Right atrium auricular region (tissue), 2 donors: ENCODE measurements at regions not wholly inside any gene's neighbourhood (a gene's known extent, or its start where the extent isn't known, plus 50 kb on each side); places are given as distances from the start of the nearest gene placed in this dataset.

Source experiments
- DNase-seq: peaks from one replicate; pipeline ENCODE4 v3.0.0-alpha.2; 2019; ENCODE audit warnings: low spot score
- H3K27ac ChIP-seq, 2 donors: fragments of 200-600 bp; sonication (generic); 1 replicate in 1 of 2; 2 replicates in 1 of 2; pipeline ENCODE4 v1.5.1; 2016 to 2019
- H3K27me3 ChIP-seq, 2 donors: fragments of 200-600 bp; sonication (generic); one replicate each; pipeline versions ENCODE4 v1.5.1 to v1.6.0; 2017 to 2019
- H3K36me3 ChIP-seq: fragments of 200-600 bp; sonication (generic); one replicate; pipeline ENCODE4 v1.5.1; 2016
- H3K4me1 ChIP-seq, 2 donors: fragments of 200-600 bp; sonication (generic); one replicate each; pipeline versions ENCODE4 v1.5.1 to v1.6.0; 2017 to 2019
- H3K4me3 ChIP-seq, 2 donors: fragments of 200-600 bp; sonication (generic); 1 replicate in 1 of 2; 2 replicates in 1 of 2; pipeline ENCODE4 v1.5.1; 2017 to 2019; ENCODE audit warnings: mild to moderate bottlenecking in 1 of 2, moderate library complexity in 1 of 2
- H3K9me3 ChIP-seq, 2 donors: fragments of 200-600 bp; sonication (generic); one replicate each; pipeline ENCODE4 v1.5.1; 2019
- TF ChIP-seq, protein P1 (sequence below), 2 donors: fragments of 200-600 bp; sonication (generic); IDR thresholded peaks; one replicate each; pipeline ENCODE4 v1.5.1; 2019; ENCODE audit warnings: antibody characterized with exemption in 2 of 2

DNA sequence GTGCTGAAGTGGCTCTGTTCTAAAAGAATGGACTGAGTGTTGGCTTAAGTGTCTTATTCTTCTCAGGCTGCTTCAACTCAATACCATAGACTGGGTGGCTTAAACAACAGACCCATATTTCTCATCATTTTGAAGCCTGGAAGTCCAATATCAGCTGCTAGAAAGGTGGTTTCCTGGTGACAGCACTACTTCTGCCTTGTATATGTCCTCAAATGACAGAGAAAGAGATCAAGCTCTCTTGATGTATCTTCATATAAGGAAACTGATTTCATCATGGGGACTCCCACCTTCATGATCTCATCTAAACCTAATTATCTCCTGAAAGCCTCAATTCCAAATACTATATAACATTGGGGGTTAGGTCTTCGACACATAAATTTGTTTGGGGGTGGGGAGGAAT is 449.7 kb upstream of the DSEL start:
- Histone ChIP-seq H3K4me3 (no peak overlapping the region), H3K27me3 (no peaks in the 10 kb centered on the region), H3K27ac (no peak overlapping the region), H3K9me3 (no peaks in the 10 kb centered on the region), H3K36me3 (no peaks in the 10 kb centered on the region), H3K4me1 (no peaks in the 10 kb centered on the region)
- TF ChIP-seq, protein P1, sequence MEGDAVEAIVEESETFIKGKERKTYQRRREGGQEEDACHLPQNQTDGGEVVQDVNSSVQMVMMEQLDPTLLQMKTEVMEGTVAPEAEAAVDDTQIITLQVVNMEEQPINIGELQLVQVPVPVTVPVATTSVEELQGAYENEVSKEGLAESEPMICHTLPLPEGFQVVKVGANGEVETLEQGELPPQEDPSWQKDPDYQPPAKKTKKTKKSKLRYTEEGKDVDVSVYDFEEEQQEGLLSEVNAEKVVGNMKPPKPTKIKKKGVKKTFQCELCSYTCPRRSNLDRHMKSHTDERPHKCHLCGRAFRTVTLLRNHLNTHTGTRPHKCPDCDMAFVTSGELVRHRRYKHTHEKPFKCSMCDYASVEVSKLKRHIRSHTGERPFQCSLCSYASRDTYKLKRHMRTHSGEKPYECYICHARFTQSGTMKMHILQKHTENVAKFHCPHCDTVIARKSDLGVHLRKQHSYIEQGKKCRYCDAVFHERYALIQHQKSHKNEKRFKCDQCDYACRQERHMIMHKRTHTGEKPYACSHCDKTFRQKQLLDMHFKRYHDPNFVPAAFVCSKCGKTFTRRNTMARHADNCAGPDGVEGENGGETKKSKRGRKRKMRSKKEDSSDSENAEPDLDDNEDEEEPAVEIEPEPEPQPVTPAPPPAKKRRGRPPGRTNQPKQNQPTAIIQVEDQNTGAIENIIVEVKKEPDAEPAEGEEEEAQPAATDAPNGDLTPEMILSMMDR (IDR thresholded peaks at IDR 0.05) = no peak
- DNase-seq = no peak

DNA sequence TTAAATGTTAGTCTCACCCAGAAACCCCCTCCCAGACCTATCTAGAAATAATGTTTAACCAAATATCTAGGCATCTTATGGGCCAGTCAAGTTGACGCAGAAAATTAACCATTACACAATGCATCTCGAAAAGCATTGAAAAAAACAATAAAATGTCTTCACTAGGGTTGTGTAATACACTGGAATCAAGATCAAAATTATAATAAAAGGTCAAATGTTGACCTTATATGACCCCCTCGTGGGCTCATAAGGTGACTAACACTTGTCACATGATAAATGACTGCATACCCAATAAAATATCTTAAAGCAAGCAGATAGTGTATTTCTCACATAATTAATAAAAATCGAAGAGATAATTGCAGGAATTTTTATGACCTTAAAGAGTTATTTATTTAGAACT is 447.9 kb upstream of the DSEL start:
- Histone ChIP-seq H3K36me3 (no peaks in the 10 kb centered on the region), H3K27me3 (no peaks in the 10 kb centered on the region), H3K4me1 (no peaks in the 10 kb centered on the region), H3K4me3 (no peak overlapping the region), H3K27ac (no peak overlapping the region), H3K9me3 (no peaks in the 10 kb centered on the region)
- TF ChIP-seq, protein P1 (IDR thresholded peaks at IDR 0.05) = no peak
- no peak for DNase-seq

DNA sequence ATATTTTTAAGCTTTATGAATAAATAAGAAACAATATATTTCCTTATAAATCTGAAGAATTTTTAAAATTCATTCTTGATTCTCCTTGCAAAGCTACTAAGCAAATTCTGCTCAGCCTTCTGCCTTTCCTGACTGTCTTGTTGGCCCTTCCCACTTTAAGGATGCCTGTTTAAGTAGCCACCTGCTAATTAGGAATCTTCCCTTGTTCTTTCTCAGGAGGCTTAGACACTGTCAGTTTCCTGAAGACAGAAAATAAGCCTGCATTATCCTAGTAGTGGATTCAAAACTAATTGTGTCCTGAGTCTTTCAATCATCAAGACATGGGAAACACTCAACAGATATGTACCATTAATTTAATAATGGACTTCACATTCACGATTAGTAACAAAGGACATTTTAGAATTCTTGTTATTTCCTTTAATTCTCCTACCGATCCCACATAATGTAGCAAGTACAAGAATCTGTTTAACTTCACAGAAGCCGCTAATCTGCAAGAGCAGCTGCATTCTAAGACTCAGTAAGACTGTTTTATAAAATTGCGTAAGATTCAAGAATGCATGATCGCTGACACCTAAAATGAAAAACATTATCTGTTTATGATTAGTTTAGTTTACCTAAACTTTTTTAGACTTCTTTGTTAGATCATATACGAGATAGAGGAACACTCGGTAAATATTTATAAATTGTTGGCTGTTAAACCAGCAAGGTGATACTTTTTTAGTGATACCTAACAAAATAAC is 445.4 kb upstream of the DSEL start:
- Histone ChIP-seq H3K4me1 (no peaks in the 10 kb centered on the region), H3K27me3 (no peaks in the 10 kb centered on the region)

DNA sequence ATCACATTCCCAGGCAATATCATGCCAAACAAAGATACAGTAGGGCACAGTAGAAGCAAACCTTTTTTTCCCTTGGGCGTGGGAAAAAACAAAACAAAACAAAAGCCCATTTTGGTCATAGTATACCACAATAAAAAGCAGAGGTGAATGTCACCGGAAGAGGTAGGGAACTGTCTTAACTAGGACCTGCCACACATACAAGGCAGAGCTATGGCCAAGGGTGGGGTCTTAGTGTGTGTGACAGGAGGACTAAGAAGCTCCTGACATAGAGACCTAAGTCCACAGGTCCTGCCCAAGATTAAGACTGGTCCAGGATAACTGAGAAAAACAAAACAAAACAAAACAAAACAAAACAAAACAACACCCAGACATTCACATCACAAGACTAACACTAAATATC is 441.2 kb upstream of the DSEL start:
- no peaks in the 10 kb centered on the region for H3K9me3 ChIP-seq
- no peaks in the 10 kb centered on the region for H3K27me3 ChIP-seq
- TF ChIP-seq, protein P1 (IDR thresholded peaks at IDR 0.05) = no peak
- no peaks in the 10 kb centered on the region for H3K36me3 ChIP-seq
- no peak overlapping the region for H3K4me3 ChIP-seq
- no peak overlapping the region for H3K27ac ChIP-seq
- no peak for DNase-seq
- no peaks in the 10 kb centered on the region for H3K4me1 ChIP-seq

More for the DNA sequence above, 445.4 kb upstream of the DSEL start:
- no peak overlapping the region for H3K27ac ChIP-seq
- H3K36me3 ChIP-seq = no peaks in the 10 kb centered on the region
- H3K9me3 ChIP-seq = no peaks in the 10 kb centered on the region
- no peak overlapping the region for H3K4me3 ChIP-seq
- TF ChIP-seq, protein P1 (IDR thresholded peaks at IDR 0.05) = no peak
- DNase-seq = no peak

DNA sequence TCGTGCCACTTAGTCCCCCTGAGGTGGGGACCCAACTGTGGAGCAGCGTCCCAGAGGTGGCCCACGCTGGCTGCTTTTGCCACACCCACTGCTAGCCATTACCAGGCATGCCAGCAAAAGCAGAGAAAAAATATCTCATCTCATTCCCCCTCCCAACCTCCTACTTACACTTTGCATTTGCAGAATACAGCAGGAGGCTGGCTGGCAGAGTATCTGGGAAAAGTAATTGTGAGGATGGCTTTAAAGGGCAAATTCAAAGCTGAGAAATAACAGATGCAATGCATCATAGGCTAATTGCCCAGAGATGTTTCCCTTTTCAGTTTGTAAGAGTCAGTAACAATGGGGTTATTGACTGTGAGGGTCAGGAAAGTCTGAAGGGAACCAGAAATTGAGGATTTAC is 438.1 kb upstream of the DSEL start:
- no peak overlapping the region for H3K4me3 ChIP-seq
- no peaks in the 10 kb centered on the region for H3K27me3 ChIP-seq
- no peaks in the 10 kb centered on the region for H3K36me3 ChIP-seq
- no peaks in the 10 kb centered on the region for H3K9me3 ChIP-seq
- no peak overlapping the region for H3K27ac ChIP-seq
- no peak for DNase-seq
- H3K4me1 ChIP-seq = no peaks in the 10 kb centered on the region
- TF ChIP-seq, protein P1 (IDR thresholded peaks at IDR 0.05) = no peak

DNA sequence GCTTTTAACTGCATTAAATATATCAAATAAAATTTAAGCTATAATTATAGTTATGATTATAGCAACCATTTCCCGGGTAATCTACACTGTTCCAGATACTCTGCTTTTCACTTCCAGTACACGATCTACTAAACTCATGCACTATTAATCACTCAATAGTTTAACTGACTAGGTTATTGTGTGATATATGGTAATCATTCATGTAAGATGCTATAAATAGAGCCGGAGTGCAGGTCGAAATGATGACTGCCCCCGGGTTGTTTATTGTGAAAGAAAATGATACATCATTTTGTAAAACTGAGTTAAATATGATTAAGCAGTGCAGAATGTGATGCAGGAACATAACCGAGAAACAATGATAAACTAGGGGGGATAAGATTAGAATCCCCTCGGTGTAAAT is 434.6 kb upstream of the DSEL start:
- Histone ChIP-seq H3K9me3 (no peaks in the 10 kb centered on the region), H3K4me3 (no peak overlapping the region)

More for the DNA sequence above, 434.6 kb upstream of the DSEL start:
- no peaks in the 10 kb centered on the region for H3K36me3 ChIP-seq
- no peak overlapping the region for H3K27ac ChIP-seq
- TF ChIP-seq, protein P1 (IDR thresholded peaks at IDR 0.05) = no peak
- no peaks in the 10 kb centered on the region for H3K27me3 ChIP-seq
- no peaks in the 10 kb centered on the region for H3K4me1 ChIP-seq
- DNase-seq = no peak
